Stomach (tissue), 4 donors: ENCODE measurements at regions not wholly inside any gene's neighbourhood (a gene's known extent, or its start where the extent isn't known, plus 50 kb on each side); places are given as distances from the start of the nearest gene placed in this dataset.

Source experiments
- EP300 ChIP-seq: sonication (generic); formaldehyde crosslinking; IDR thresholded peaks from one replicate; pipeline ENCODE4 v1.6.1; 2017; ENCODE audit warnings: antibody characterized with exemption
- POLR2A ChIP-seq, 4 donors: fragments of 450-650 bp; IDR thresholded peaks; one replicate each; pipeline ENCODE4 v1.6.1; 2016; ENCODE audit warnings: antibody characterized with exemption in 4 of 4, control low read depth in 2 of 4, mild to moderate bottlenecking in 1 of 4, moderate library complexity in 1 of 4
- POLR2AphosphoS5 ChIP-seq, 3 donors: sonication (generic); formaldehyde crosslinking; IDR thresholded peaks; one replicate each; pipeline ENCODE4 v1.6.1; 2016; ENCODE audit warnings: antibody characterized with exemption in 3 of 3
- TF ChIP-seq, protein P1 (sequence below), 7 experiments: fragments of 450-650 bp in 4 of 7; fragments of 200-600 bp in 3 of 7; sonication (generic) in 3 of 7; IDR thresholded peaks; one replicate each; pipeline ENCODE4 v1.5.1; 2016 to 2019; ENCODE audit warnings: antibody characterized with exemption in 7 of 7, control low read depth in 2 of 7, mild to moderate bottlenecking in 1 of 7

DNA sequence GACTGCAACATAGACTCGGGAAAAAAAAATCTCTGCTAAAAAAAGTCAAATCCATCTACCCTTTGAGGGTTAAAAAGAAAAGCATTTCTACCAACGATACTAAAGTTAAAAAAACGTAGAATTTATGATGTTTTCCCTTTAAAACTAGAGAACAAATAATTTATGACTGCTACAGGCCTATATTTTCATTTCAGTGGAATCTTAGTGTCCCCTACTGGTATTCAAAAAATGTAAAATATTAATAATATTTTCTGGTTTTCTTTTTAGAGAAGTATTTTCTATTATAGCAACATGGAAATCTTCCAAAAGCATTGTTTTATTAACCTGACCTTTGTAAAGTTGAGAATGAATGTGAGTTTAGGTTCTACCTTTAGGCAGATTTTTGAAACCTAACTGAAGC, 1582.2 kb downstream of the MRPL39 start:
- TF ChIP-seq, protein P1, sequence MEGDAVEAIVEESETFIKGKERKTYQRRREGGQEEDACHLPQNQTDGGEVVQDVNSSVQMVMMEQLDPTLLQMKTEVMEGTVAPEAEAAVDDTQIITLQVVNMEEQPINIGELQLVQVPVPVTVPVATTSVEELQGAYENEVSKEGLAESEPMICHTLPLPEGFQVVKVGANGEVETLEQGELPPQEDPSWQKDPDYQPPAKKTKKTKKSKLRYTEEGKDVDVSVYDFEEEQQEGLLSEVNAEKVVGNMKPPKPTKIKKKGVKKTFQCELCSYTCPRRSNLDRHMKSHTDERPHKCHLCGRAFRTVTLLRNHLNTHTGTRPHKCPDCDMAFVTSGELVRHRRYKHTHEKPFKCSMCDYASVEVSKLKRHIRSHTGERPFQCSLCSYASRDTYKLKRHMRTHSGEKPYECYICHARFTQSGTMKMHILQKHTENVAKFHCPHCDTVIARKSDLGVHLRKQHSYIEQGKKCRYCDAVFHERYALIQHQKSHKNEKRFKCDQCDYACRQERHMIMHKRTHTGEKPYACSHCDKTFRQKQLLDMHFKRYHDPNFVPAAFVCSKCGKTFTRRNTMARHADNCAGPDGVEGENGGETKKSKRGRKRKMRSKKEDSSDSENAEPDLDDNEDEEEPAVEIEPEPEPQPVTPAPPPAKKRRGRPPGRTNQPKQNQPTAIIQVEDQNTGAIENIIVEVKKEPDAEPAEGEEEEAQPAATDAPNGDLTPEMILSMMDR (IDR thresholded peaks at IDR 0.05): no peak
- TF ChIP-seq POLR2A (IDR thresholded peaks at IDR 0.05): no peak
- TF ChIP-seq POLR2AphosphoS5 (IDR thresholded peaks at IDR 0.05): no peak
- no peak for TF ChIP-seq EP300
